ENCODE measurements at regions not wholly inside any gene's neighbourhood (a gene's known extent, or its start where the extent isn't known, plus 50 kb on each side); places are given as distances from the start of the nearest gene placed in this dataset.
"Not testable (repeated sequence)": the region's sequence is repeated elsewhere in the genome, so short reads cannot be mapped to it uniquely, and the experiment has no call there.

DNA sequence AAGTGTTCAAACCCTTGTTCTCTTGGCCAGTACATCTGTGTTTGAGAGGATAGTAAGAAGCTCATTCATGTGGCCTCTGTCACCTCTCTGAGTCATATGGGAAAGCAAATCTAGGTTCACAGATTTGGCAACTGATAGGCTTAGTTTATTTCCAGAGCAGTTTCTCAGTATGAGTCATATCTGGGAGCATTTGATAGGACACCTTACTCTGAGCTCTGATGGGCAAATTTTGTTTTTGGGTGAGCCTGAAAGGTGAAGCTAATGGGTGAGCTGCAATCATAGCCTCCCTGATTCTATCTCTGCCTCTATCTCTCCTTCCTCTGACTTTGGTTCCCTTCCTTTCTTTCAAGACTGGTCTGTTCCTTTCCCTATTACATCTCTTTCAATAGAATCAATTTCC is 134.4 kb downstream of the S1PR1 start:
- no peak for DNase-seq (ENCODE audit: low read depth)
- H3K4me3 ChIP-seq (ENCODE audit: control insufficient read depth, low read depth, low read length), result no peak overlapping the region
- TF ChIP-seq, protein P1, sequence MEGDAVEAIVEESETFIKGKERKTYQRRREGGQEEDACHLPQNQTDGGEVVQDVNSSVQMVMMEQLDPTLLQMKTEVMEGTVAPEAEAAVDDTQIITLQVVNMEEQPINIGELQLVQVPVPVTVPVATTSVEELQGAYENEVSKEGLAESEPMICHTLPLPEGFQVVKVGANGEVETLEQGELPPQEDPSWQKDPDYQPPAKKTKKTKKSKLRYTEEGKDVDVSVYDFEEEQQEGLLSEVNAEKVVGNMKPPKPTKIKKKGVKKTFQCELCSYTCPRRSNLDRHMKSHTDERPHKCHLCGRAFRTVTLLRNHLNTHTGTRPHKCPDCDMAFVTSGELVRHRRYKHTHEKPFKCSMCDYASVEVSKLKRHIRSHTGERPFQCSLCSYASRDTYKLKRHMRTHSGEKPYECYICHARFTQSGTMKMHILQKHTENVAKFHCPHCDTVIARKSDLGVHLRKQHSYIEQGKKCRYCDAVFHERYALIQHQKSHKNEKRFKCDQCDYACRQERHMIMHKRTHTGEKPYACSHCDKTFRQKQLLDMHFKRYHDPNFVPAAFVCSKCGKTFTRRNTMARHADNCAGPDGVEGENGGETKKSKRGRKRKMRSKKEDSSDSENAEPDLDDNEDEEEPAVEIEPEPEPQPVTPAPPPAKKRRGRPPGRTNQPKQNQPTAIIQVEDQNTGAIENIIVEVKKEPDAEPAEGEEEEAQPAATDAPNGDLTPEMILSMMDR (IDR thresholded peaks at IDR 0.05; ENCODE audit: control insufficient read depth, insufficient read depth, low read depth, low read length, missing control alignments), result no peak

DNA sequence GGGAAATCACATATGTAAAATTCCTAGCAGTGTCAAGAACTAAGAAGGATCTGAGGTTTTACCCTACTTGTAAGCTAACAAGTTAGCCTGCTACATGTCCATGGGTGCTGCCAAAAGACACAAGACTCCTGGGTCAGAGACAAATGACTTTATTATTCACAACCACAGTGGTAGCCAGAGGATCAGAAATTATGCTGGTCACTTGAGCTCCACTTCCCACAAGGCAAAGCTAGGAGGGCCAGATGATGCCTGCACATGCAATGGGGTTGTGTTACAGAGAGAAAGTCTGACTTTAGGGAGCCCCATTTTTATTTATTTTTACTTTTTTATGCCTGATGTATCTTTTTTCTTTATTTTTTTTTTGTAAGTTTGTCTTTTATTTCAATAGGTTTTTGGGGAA is 136.8 kb downstream of the S1PR1 start:
- DNase-seq (ENCODE audit: low read depth), result no peak
- TF ChIP-seq, protein P1 (IDR thresholded peaks at IDR 0.05; ENCODE audit: control insufficient read depth, insufficient read depth, low read depth, low read length, missing control alignments), result no peak
- no peak overlapping the region for H3K4me3 ChIP-seq (ENCODE audit: control insufficient read depth, low read depth, low read length)

DNA sequence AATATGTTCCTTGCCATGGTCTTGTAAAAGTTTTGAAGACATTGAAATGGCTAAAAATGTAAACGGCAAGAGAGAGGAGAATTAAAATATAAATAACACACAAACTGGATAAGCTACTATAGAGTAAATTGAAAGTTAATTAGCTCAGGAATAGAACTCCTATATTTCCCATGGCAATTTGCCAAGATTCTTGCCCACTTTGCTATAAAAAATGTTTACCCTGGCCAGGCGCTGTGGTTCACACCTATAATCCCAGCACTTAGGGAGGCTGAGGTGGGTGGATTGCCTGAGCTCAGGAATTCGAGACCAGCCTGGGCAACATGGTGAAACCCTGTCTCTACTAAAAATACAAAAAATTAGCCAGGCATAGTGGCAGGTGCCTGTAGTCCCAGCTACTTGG is 138.6 kb downstream of the S1PR1 start:
- H3K4me3 ChIP-seq (ENCODE audit: control insufficient read depth, low read depth, low read length); DNase-seq (ENCODE audit: low read depth): not testable (repeated sequence)

DNA sequence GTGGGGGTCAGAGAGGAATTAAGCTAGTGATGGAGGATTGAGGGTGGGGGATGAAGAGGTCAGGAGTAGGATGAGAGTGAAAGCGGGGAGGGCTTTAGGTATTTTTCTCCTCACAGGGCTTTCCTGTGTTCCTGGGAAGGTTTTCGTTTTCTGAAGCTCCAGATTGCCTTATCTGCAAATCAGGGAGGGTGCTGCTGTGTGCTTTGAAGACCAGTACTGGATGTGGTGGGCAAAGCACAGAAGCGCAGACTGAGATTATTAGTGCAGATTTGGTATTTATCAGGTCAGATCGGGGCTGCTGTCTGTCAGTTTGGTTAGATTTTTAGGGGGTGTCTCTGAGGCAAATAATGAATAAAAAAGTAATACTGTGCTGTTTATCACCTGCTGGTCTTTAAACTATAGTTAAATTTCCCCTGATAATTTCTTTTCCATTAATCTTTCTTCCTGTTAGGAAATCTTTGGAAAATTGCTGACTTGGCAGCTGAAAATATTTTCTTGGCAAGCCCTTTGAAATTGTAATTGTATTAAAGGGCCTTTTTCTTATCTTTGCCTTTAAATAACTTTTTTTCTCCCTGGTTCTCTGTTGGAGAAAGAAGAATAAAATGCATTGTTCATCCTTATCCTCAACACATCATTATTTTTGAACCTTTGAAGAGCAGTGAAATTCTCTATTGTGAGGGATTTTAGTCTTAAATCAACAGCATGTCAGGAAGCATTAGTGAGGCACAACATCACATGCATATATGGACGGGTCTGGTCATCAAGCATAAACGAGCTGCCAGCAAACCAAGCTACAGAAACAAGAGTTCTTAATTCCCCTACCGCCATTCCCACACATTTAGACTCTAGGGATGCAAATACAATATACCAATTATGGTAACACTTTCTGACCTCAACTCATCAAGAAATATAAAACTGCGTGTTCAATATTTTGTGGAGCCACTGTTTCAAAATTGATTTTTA is 139.6 kb downstream of the S1PR1 start:
- TF ChIP-seq, protein P1 (IDR thresholded peaks at IDR 0.05; ENCODE audit: control insufficient read depth, insufficient read depth, low read depth, low read length, missing control alignments), result no peak
- H3K4me3 ChIP-seq (ENCODE audit: control insufficient read depth, low read depth, low read length), result no peak overlapping the region

DNA sequence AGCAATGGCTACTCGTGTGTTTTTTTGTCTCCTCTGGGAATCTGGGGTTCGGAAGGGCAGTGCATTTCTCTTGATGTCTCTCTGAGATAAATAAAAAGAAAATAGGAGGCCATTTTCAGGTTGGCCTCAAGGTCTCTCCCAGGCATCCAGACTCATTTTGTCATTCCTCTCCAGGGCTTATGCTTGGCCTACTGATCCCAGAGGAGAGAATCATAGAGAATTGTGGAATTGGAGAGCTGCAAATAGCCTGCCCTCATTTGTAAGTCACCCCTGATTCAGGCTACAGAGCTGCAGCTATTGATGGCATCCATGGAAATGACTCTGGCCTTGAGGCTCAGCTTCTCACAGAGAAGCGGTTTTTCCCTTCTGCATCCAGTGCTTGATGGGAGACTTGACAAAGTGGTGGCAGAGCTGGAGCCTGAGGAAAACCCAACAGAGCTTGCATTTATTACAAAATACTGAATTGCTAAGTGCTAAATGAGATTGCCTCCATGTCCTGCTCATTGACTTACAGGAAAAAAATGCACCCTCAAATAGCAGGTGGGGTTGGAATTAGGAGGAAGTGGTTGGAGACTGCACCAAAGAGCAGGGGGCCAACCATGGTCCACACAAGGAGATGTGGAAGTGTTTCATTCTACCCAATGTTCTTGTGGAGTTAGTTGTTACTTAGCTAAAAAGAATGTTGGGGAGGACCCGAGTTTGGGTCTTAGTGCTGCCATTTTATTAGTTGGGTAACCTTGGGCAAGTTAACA is 140.4 kb downstream of the S1PR1 start:
- no peak for DNase-seq (ENCODE audit: low read depth)
- H3K4me3 ChIP-seq (ENCODE audit: control insufficient read depth, low read depth, low read length), result no peak overlapping the region
- TF ChIP-seq, protein P1 (IDR thresholded peaks at IDR 0.05; ENCODE audit: control insufficient read depth, insufficient read depth, low read depth, low read length, missing control alignments), result no peak

More for the DNA sequence above, 139.6 kb downstream of the S1PR1 start:
- no peak for DNase-seq (ENCODE audit: low read depth)

DNA sequence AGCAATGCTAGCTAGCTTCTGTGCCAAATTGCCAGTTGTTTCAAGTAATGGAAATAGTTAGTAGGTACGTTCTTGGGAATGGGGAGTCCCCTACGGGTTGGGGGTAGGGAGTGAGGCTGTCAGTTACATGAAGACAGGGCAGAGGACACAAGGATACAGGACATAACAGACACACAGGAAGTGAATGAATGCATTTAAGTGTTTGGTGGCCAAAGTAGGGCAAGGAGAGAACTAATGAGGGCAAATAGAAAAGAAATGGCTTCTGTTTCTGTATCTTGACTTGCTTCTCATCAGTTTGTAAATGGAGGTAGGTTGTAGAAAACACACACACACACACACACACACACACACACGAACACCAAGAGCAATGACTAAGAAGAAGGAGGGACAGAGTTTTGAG is 142.2 kb downstream of the S1PR1 start:
- TF ChIP-seq, protein P1 (IDR thresholded peaks at IDR 0.05; ENCODE audit: control insufficient read depth, insufficient read depth, low read depth, low read length, missing control alignments), result no peak
- no peak overlapping the region for H3K4me3 ChIP-seq (ENCODE audit: control insufficient read depth, low read depth, low read length)
- DNase-seq (ENCODE audit: low read depth), result no peak

DNA sequence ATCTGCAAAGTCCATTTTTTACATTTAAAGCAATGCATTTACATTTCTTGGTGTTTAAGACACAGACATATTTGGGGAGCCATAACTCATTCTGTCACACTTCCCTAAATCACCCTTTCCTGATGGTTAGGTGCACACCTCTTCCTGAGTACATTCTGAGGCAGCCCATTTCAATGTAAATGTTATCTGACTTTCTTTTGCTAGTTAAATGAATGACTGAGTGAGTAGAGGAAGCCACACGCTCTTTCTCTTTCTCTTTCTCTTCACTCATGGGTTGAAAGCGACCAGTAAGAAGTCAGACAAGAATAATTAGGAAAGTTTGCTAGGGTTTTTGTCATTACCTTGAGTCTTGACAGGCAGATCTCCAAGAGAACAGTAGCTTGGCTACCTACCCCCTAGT is 143.1 kb downstream of the S1PR1 start:
- no peak overlapping the region for H3K4me3 ChIP-seq (ENCODE audit: control insufficient read depth, low read depth, low read length)
- TF ChIP-seq, protein P1 (IDR thresholded peaks at IDR 0.05; ENCODE audit: control insufficient read depth, insufficient read depth, low read depth, low read length, missing control alignments), result no peak
- DNase-seq (ENCODE audit: low read depth), result no peak

All from AG09309 (cell line).